RKO (cell line): ENCODE measurements at regions not wholly inside any gene's neighbourhood (a gene's known extent, or its start where the extent isn't known, plus 50 kb on each side); places are given as distances from the start of the nearest gene placed in this dataset.

Experiments used
- DNase-seq: peaks from one replicate; pipeline ENCODE4 v3.0.0-alpha.2; 2016; ENCODE audit warnings: low spot score

- DNase-seq = no peak
Observed at GRCh38 chr6:27052731-27053082, 194.8 kb upstream of the PRSS16 start.

GRCh38 chr6:27053738-27054137, 193.8 kb upstream of the PRSS16 start:
- no peak for DNase-seq

GRCh38 chr6:27056615-27057014, 190.9 kb upstream of the PRSS16 start:
- DNase-seq = no peak

GRCh38 chr6:27059621-27060425, 187.7 kb upstream of the PRSS16 start:
- DNase-seq = no peak

GRCh38 chr6:27061235-27061993, 186.1 kb upstream of the PRSS16 start:
- no peak for DNase-seq

- DNase-seq = no peak
Observed at GRCh38 chr6:27062755-27063154, 184.7 kb upstream of the PRSS16 start.

- no peak for DNase-seq
Observed at GRCh38 chr6:27065183-27065582, 182.3 kb upstream of the PRSS16 start.

GRCh38 chr6:27066381-27066780, 181.1 kb upstream of the PRSS16 start:
- DNase-seq = no peak

GRCh38 chr6:27066802-27067201, 180.7 kb upstream of the PRSS16 start:
- DNase-seq = no peak

GRCh38 chr6:27073441-27073840, 174.1 kb upstream of the PRSS16 start:
- no peak for DNase-seq

GRCh38 chr6:27076116-27076515, 171.4 kb upstream of the PRSS16 start:
- DNase-seq = no peak

GRCh38 chr6:27078734-27079357, 168.7 kb upstream of the PRSS16 start:
- DNase-seq = peak; percentile 84

- DNase-seq = no peak
Observed at GRCh38 chr6:27081188-27081587, 166.3 kb upstream of the PRSS16 start.

- DNase-seq = no peak
Observed at GRCh38 chr6:27081931-27082330, 165.6 kb upstream of the PRSS16 start.

GRCh38 chr6:27088068-27088467, 159.4 kb upstream of the PRSS16 start:
- DNase-seq = no peak

- DNase-seq = peak; percentile 96
Observed at GRCh38 chr6:27091661-27092315, 155.7 kb upstream of the PRSS16 start.

GRCh38 chr6:27092316-27092692, 155.2 kb upstream of the PRSS16 start:
- no peak for DNase-seq

GRCh38 chr6:27095914-27096313, 151.6 kb upstream of the PRSS16 start:
- DNase-seq = no peak

- DNase-seq = no peak
Observed at GRCh38 chr6:27096834-27097511, 150.5 kb upstream of the PRSS16 start.

GRCh38 chr6:27098956-27099355, 148.5 kb upstream of the PRSS16 start:
- no peak for DNase-seq

- DNase-seq = no peak
Observed at GRCh38 chr6:27100921-27101320, 146.6 kb upstream of the PRSS16 start.

GRCh38 chr6:27101824-27102223, 145.7 kb upstream of the PRSS16 start:
- no peak for DNase-seq
